ENCODE measurements at regions not wholly inside any gene's neighbourhood (a gene's known extent, or its start where the extent isn't known, plus 50 kb on each side); places are given as distances from the start of the nearest gene placed in this dataset.

DNA sequence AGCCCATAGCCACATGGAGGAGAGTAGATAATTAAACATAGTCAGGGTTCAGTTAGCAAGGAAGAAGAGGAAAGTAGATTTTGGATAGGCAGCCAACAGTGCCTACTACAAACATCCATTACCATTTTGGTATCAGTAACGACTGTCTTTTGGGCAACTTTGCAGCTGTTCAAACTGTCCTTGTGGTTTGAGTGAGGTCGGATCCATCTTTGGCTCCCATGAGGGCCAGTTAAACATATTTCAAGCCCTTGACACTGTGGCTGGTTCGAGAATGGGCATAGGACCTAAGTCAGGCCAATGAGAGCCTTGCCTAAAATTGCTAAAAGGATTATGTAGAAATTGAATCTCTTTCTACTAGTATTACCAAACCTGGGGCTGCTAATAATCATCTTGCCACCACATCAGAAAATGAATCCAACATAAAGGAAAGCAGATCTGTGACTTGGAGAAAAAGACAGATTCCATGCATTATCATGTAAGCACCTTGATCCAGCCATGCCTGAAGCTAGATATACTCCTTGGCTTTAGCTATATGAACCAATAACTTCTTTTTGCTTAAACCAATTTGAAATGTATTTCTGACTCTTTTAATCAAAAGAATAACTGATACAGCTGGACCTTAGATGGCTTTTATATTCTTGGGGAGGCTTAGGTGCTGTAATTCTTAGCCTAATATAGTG, 75.0 kb upstream of the STAM2 start:
- TF ChIP-seq, protein P1, sequence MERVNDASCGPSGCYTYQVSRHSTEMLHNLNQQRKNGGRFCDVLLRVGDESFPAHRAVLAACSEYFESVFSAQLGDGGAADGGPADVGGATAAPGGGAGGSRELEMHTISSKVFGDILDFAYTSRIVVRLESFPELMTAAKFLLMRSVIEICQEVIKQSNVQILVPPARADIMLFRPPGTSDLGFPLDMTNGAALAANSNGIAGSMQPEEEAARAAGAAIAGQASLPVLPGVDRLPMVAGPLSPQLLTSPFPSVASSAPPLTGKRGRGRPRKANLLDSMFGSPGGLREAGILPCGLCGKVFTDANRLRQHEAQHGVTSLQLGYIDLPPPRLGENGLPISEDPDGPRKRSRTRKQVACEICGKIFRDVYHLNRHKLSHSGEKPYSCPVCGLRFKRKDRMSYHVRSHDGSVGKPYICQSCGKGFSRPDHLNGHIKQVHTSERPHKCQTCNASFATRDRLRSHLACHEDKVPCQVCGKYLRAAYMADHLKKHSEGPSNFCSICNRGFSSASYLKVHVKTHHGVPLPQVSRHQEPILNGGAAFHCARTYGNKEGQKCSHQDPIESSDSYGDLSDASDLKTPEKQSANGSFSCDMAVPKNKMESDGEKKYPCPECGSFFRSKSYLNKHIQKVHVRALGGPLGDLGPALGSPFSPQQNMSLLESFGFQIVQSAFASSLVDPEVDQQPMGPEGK (CRISPR knock-in tag; IDR thresholded peaks at IDR 0.05; ENCODE audit: borderline replicate concordance), result no peak
- TF ChIP-seq RARB (CRISPR knock-in tag; IDR thresholded peaks at IDR 0.05) (no peak), ZFP30 (CRISPR knock-in tag; IDR thresholded peaks at IDR 0.05) (no peak), BACH2 (CRISPR knock-in tag; IDR thresholded peaks at IDR 0.05; ENCODE audit: borderline replicate concordance) (no peak), ZC3H10 (CRISPR knock-in tag; IDR thresholded peaks at IDR 0.05) (no peak)

Measured in SK-N-SH treated with all-trans-retinoic acid at 6 μM for 48 hours (cell line).